Activated T-cell treated with anti-CD3 and anti-CD28 coated beads, Interleukin-2, amount 50 U/mL, for 72 hours (primary cell): ENCODE measurements at regions not wholly inside any gene's neighbourhood (a gene's known extent, or its start where the extent isn't known, plus 50 kb on each side); places are given as distances from the start of the nearest gene placed in this dataset.

ENCODE experiments used
- ATAC-seq, 2 donors: fragments of 150-1000 bp; cut with Tn5 transposase; replicated peaks in 1 of 2; 2 replicates each; pipeline ENCODE4 v1.10.0; 2021; ENCODE audit warnings: moderate library complexity in 2 of 2, mild to moderate bottlenecking in 1 of 2
- DNase-seq, 2 donors: peaks; one replicate each; pipeline ENCODE4 v3.0.0; 2021 to 2022; ENCODE audit warnings: mixed read lengths in 1 of 2
- H3K27ac Mint-ChIP-seq: one replicate; pipeline ENCODE4 v1.8.0; 2022; ENCODE audit warnings: mild to moderate bottlenecking, moderate library complexity, mixed read lengths
- H3K27me3 Mint-ChIP-seq: one replicate; pipeline ENCODE4 v1.8.0; 2022; ENCODE audit warnings: low read depth, mixed read lengths
- H3K36me3 Mint-ChIP-seq, 2 donors: one replicate each; pipeline ENCODE4 v1.8.0; 2022; ENCODE audit warnings: mixed read lengths in 2 of 2, mild to moderate bottlenecking in 1 of 2; ENCODE audit not compliant: insufficient read depth in 2 of 2
- H3K4me1 Mint-ChIP-seq: one replicate; pipeline ENCODE4 v1.8.0; 2022; ENCODE audit warnings: low read depth, mixed read lengths
- H3K4me3 Mint-ChIP-seq, 2 donors: one replicate each; pipeline ENCODE4 v1.8.0; 2022; ENCODE audit warnings: mild to moderate bottlenecking in 2 of 2, mixed read lengths in 2 of 2, moderate library complexity in 2 of 2
- H3K9me3 Mint-ChIP-seq, 2 donors: one replicate each; pipeline ENCODE4 v1.8.0; 2022; ENCODE audit warnings: mixed read lengths in 2 of 2

- Mint-ChIP-seq H3K36me3 (no peaks in the 10 kb centered on the region), H3K27ac (no peak overlapping the region), H3K4me3 (no peak overlapping the region), H3K4me1 (no peaks in the 10 kb centered on the region), H3K9me3 (no peaks in the 10 kb centered on the region), H3K27me3 (no peaks in the 10 kb centered on the region)
- no peak for ATAC-seq
- DNase-seq, result no peak
Observed at GRCh38 chr18:68429841-68430240, 285.1 kb downstream of the TMX3 start.

GRCh38 chr18:68429111-68429510 is 285.8 kb downstream of the TMX3 start:
- ATAC-seq (no peak), DNase-seq (no peak)
- Mint-ChIP-seq H3K27ac (no peak overlapping the region), H3K9me3 (no peaks in the 10 kb centered on the region), H3K4me3 (no peak overlapping the region), H3K36me3 (no peaks in the 10 kb centered on the region), H3K27me3 (no peaks in the 10 kb centered on the region), H3K4me1 (no peaks in the 10 kb centered on the region)

GRCh38 chr18:68428661-68429060 is 286.2 kb downstream of the TMX3 start:
- Mint-ChIP-seq H3K27me3 (no peaks in the 10 kb centered on the region), H3K4me3 (no peak overlapping the region), H3K27ac (no peak overlapping the region), H3K36me3 (no peaks in the 10 kb centered on the region), H3K9me3 (no peaks in the 10 kb centered on the region), H3K4me1 (no peaks in the 10 kb centered on the region)
- no peak for DNase-seq
- no peak for ATAC-seq

- Mint-ChIP-seq H3K4me3 (no peak overlapping the region), H3K27ac (no peak overlapping the region), H3K4me1 (no peaks in the 10 kb centered on the region), H3K9me3 (no peaks in the 10 kb centered on the region), H3K27me3 (no peaks in the 10 kb centered on the region), H3K36me3 (no peaks in the 10 kb centered on the region)
- DNase-seq (no peak), ATAC-seq (no peak)
Observed at GRCh38 chr18:68427951-68428401, 286.9 kb downstream of the TMX3 start.

- Mint-ChIP-seq H3K4me3 (no peak overlapping the region), H3K4me1 (no peaks in the 10 kb centered on the region), H3K36me3 (no peaks in the 10 kb centered on the region), H3K9me3 (no peaks in the 10 kb centered on the region), H3K27ac (no peak overlapping the region), H3K27me3 (no peaks in the 10 kb centered on the region)
- ATAC-seq, result no peak
- no peak for DNase-seq
Observed at GRCh38 chr18:68426731-68427315, 288.1 kb downstream of the TMX3 start.

GRCh38 chr18:68418881-68419280 is 296.0 kb downstream of the TMX3 start:
- Mint-ChIP-seq H3K9me3 (peaks cover 0 to 2% of the 10 kb centered on the region in 2 donors), H3K27me3 (no peaks in the 10 kb centered on the region), H3K4me1 (no peaks in the 10 kb centered on the region), H3K4me3 (no peak overlapping the region), H3K27ac (no peak overlapping the region), H3K36me3 (no peaks in the 10 kb centered on the region)
- ATAC-seq (no peak), DNase-seq (no peak)

GRCh38 chr18:68418226-68418868 is 296.6 kb downstream of the TMX3 start:
- ATAC-seq, result no peak
- Mint-ChIP-seq H3K4me3 (no peak overlapping the region), H3K27me3 (no peaks in the 10 kb centered on the region), H3K9me3 (peaks cover 0 to 2% of the 10 kb centered on the region in 2 donors), H3K27ac (no peak overlapping the region), H3K36me3 (no peaks in the 10 kb centered on the region), H3K4me1 (no peaks in the 10 kb centered on the region)
- no peak for DNase-seq

- DNase-seq, result no peak
- H3K4me1 Mint-ChIP-seq, result no peaks in the 10 kb centered on the region
- H3K27me3 Mint-ChIP-seq, result no peaks in the 10 kb centered on the region
- no peak overlapping the region for H3K27ac Mint-ChIP-seq
- peaks cover 0 to 2% of the 10 kb centered on the region in 2 donors for H3K9me3 Mint-ChIP-seq
- no peak overlapping the region for H3K4me3 Mint-ChIP-seq
- no peak for ATAC-seq
- no peaks in the 10 kb centered on the region for H3K36me3 Mint-ChIP-seq
Observed at GRCh38 chr18:68417826-68418225, 297.1 kb downstream of the TMX3 start.

- H3K4me3 Mint-ChIP-seq, result no peak overlapping the region
- no peaks in the 10 kb centered on the region for H3K4me1 Mint-ChIP-seq
- no peaks in the 10 kb centered on the region for H3K36me3 Mint-ChIP-seq
- DNase-seq (no peak), ATAC-seq (no peak)
- peaks cover 0 to 2% of the 10 kb centered on the region in 2 donors for H3K9me3 Mint-ChIP-seq
- no peak overlapping the region for H3K27ac Mint-ChIP-seq
- H3K27me3 Mint-ChIP-seq, result no peaks in the 10 kb centered on the region
Observed at GRCh38 chr18:68417166-68417799, 297.6 kb downstream of the TMX3 start.

- Mint-ChIP-seq H3K27me3 (no peaks in the 10 kb centered on the region), H3K4me3 (no peak overlapping the region), H3K27ac (no peak overlapping the region), H3K9me3 (peaks cover 0 to 1% of the 10 kb centered on the region in 2 donors), H3K4me1 (no peaks in the 10 kb centered on the region), H3K36me3 (no peaks in the 10 kb centered on the region)
- no peak for DNase-seq
- no peak for ATAC-seq
Observed at GRCh38 chr18:68414407-68414806, 300.5 kb downstream of the TMX3 start.

GRCh38 chr18:68409576-68409975 is 305.3 kb downstream of the TMX3 start:
- H3K4me3 Mint-ChIP-seq, result no peak overlapping the region
- H3K27ac Mint-ChIP-seq, result no peak overlapping the region
- H3K9me3 Mint-ChIP-seq, result peaks cover 0 to 4% of the 10 kb centered on the region in 2 donors
- no peaks in the 10 kb centered on the region for H3K36me3 Mint-ChIP-seq
- ATAC-seq (no peak), DNase-seq (no peak)
- no peaks in the 10 kb centered on the region for H3K4me1 Mint-ChIP-seq
- H3K27me3 Mint-ChIP-seq, result no peaks in the 10 kb centered on the region

GRCh38 chr18:68406761-68407160 is 308.1 kb downstream of the TMX3 start:
- ATAC-seq (no peak), DNase-seq (no peak)
- Mint-ChIP-seq H3K36me3 (no peaks in the 10 kb centered on the region), H3K9me3 (peaks cover 0 to 4% of the 10 kb centered on the region in 2 donors), H3K4me3 (no peak overlapping the region), H3K4me1 (no peaks in the 10 kb centered on the region), H3K27me3 (no peaks in the 10 kb centered on the region), H3K27ac (no peak overlapping the region)

- no peaks in the 10 kb centered on the region for H3K4me1 Mint-ChIP-seq
- DNase-seq, result no peak
- no peaks in the 10 kb centered on the region for H3K36me3 Mint-ChIP-seq
- H3K4me3 Mint-ChIP-seq, result no peak overlapping the region
- H3K27me3 Mint-ChIP-seq, result no peaks in the 10 kb centered on the region
- ATAC-seq, result no peak
- no peak overlapping the region for H3K27ac Mint-ChIP-seq
- H3K9me3 Mint-ChIP-seq, result peaks cover 0 to 4% of the 10 kb centered on the region in 2 donors
Observed at GRCh38 chr18:68402784-68403183, 312.1 kb downstream of the TMX3 start.
